ENCODE measurements at regions not wholly inside any gene's neighbourhood (a gene's known extent, or its start where the extent isn't known, plus 50 kb on each side); places are given as distances from the start of the nearest gene placed in this dataset.

GRCh38 chr11:13101644-13102512 is 92.8 kb downstream of the RASSF10 start:
- DNase-seq (ENCODE audit: low read depth): no peak
- no peak overlapping the region for H3K4me3 ChIP-seq (ENCODE audit: low read depth, low read length)

DNA sequence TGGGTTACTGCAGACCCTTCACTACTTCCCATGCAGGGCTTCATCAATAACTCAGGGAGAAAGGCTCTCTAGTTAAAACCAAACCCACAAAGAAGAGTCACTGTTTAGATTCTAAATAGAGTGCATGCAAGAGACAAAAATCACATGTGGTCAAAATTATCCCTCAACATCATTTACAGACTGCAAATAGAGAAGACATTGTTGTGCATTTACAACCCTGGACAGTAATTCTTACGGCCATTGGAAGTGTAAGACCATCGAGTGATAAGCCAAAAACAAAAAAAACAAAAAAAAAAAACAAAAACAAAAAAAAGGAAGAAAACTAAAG is 93.4 kb downstream of the RASSF10 start:
- TF ChIP-seq POLR2A (IDR thresholded peaks at IDR 0.05; ENCODE audit: extremely low read depth, insufficient read length) (no peak), CTCF (IDR thresholded peaks at IDR 0.05; ENCODE audit: low read depth, low read length) (no peak), MYC (IDR thresholded peaks at IDR 0.05; ENCODE audit: low read depth, low read length) (no peak)
- TF ChIP-seq, protein P1, sequence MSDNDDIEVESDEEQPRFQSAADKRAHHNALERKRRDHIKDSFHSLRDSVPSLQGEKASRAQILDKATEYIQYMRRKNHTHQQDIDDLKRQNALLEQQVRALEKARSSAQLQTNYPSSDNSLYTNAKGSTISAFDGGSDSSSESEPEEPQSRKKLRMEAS (IDR thresholded peaks at IDR 0.05; ENCODE audit: low read depth, low read length): no peak
- no peak for DNase-seq (ENCODE audit: low read depth)

More at GRCh38 chr11:13101644-13102512, 92.8 kb downstream of the RASSF10 start:
- TF ChIP-seq POLR2A (IDR thresholded peaks at IDR 0.05; ENCODE audit: extremely low read depth, insufficient read length) (no peak), MYC (IDR thresholded peaks at IDR 0.05; ENCODE audit: low read depth, low read length) (no peak), CTCF (IDR thresholded peaks at IDR 0.05; ENCODE audit: low read depth, low read length) (no peak)
- TF ChIP-seq, protein P1 (IDR thresholded peaks at IDR 0.05; ENCODE audit: low read depth, low read length): no peak

DNA sequence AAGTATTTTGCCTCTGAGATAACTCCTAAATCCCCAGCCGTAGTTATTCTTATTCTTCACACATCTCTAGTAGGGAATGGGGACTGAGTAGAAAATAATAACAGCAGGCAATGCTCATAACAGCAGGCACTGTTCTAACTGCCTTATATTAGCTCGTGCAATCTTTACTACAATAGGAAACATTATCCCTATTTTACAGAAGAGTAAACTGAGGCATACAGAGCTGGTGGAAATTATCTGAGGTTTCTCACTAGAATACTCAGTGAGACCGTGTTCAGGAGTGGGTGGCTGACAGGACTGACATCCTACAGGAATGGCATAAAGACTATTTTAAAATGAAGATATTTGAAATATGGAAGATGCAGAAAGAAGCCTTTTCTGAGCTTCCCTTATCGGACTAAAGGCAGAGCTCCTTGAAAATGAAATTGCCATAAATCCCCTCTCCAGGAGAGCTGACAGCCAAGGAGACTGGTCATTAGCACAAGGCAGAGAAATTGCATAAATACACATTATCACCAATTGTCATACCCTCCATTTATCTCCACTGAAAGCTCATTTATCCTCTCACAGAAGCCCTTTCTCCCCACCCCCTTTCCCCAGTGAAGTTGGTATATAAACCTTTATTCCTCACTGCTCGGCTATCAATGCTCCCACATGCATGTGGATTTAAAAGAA is 93.9 kb downstream of the RASSF10 start:
- no peak overlapping the region for H3K4me3 ChIP-seq (ENCODE audit: low read depth, low read length)
- no peak for DNase-seq (ENCODE audit: low read depth)
- TF ChIP-seq, protein P1 (IDR thresholded peaks at IDR 0.05; ENCODE audit: low read depth, low read length): no peak
- TF ChIP-seq MYC (IDR thresholded peaks at IDR 0.05; ENCODE audit: low read depth, low read length): no peak
- TF ChIP-seq CTCF (IDR thresholded peaks at IDR 0.05; ENCODE audit: low read depth, low read length): no peak
- no peak for TF ChIP-seq POLR2A (IDR thresholded peaks at IDR 0.05; ENCODE audit: extremely low read depth, insufficient read length)

More for the DNA sequence above, 93.4 kb downstream of the RASSF10 start:
- H3K4me3 ChIP-seq (ENCODE audit: low read depth, low read length): no peak overlapping the region

GRCh38 chr11:13103962-13104554 is 94.9 kb downstream of the RASSF10 start:
- DNase-seq (ENCODE audit: low read depth): no peak
- no peak overlapping the region for H3K4me3 ChIP-seq (ENCODE audit: low read depth, low read length)
- TF ChIP-seq POLR2A (IDR thresholded peaks at IDR 0.05; ENCODE audit: extremely low read depth, insufficient read length) (no peak), CTCF (IDR thresholded peaks at IDR 0.05; ENCODE audit: low read depth, low read length) (no peak)

- DNase-seq (ENCODE audit: low read depth): no peak
- TF ChIP-seq POLR2A (IDR thresholded peaks at IDR 0.05; ENCODE audit: extremely low read depth, insufficient read length) (no peak), CTCF (IDR thresholded peaks at IDR 0.05; ENCODE audit: low read depth, low read length) (no peak), MYC (IDR thresholded peaks at IDR 0.05; ENCODE audit: low read depth, low read length) (no peak)
- TF ChIP-seq, protein P1 (IDR thresholded peaks at IDR 0.05; ENCODE audit: low read depth, low read length): no peak
- H3K4me3 ChIP-seq (ENCODE audit: low read depth, low read length): no peak overlapping the region
These were observed 95.6 kb downstream of the RASSF10 start for GRCh38 chr11:13104619-13105236.
